ENCODE measurements at regions not wholly inside any gene's neighbourhood (a gene's known extent, or its start where the extent isn't known, plus 50 kb on each side); places are given as distances from the start of the nearest gene placed in this dataset.

- no peak for DNase-seq
These were observed 101.9 kb upstream of the CACNA2D3 start for GRCh38 chr3:54020436-54020835.

- no peak for DNase-seq
These were observed 108.3 kb upstream of the CACNA2D3 start for GRCh38 chr3:54014067-54014466.

GRCh38 chr3:54008744-54009143, 113.6 kb upstream of the CACNA2D3 start:
- no peak for DNase-seq

GRCh38 chr3:54008099-54008498, 114.3 kb upstream of the CACNA2D3 start:
- no peak for DNase-seq

GRCh38 chr3:54004335-54004734, 112.7 kb upstream of the SELENOK start:
- DNase-seq: no peak

- no peak for DNase-seq
These were observed 111.5 kb upstream of the SELENOK start for GRCh38 chr3:54003136-54003535.

- no peak for DNase-seq
These were observed 108.1 kb upstream of the SELENOK start for GRCh38 chr3:53999725-54000124.

GRCh38 chr3:53998980-53999379, 107.3 kb upstream of the SELENOK start:
- DNase-seq: no peak

- no peak for DNase-seq
These were observed 105.8 kb upstream of the SELENOK start for GRCh38 chr3:53997476-53997875.

GRCh38 chr3:53996141-53996874, 104.6 kb upstream of the SELENOK start:
- DNase-seq: no peak

- no peak for DNase-seq
These were observed 103.4 kb upstream of the SELENOK start for GRCh38 chr3:53994986-53995603.

- DNase-seq: no peak
These were observed 99.6 kb upstream of the SELENOK start for GRCh38 chr3:53991240-53991639.

GRCh38 chr3:53989946-53990345, 98.3 kb upstream of the SELENOK start:
- no peak for DNase-seq

GRCh38 chr3:53989451-53989850, 97.8 kb upstream of the SELENOK start:
- no peak for DNase-seq

- DNase-seq: peak; percentile 66
These were observed 86.7 kb upstream of the SELENOK start for GRCh38 chr3:53978386-53978785.

GRCh38 chr3:53975382-53975781, 83.7 kb upstream of the SELENOK start:
- DNase-seq: no peak

- DNase-seq: peak; percentile 60
These were observed 82.7 kb upstream of the SELENOK start for GRCh38 chr3:53974324-53974723.

- DNase-seq: no peak
These were observed 82.2 kb upstream of the SELENOK start for GRCh38 chr3:53973905-53974304.

GRCh38 chr3:53970661-53971060, 79.0 kb upstream of the SELENOK start:
- DNase-seq: no peak

- no peak for DNase-seq
These were observed 77.4 kb upstream of the SELENOK start for GRCh38 chr3:53969086-53969485.

- no peak for DNase-seq
These were observed 73.6 kb upstream of the SELENOK start for GRCh38 chr3:53965291-53965690.

- DNase-seq: no peak
These were observed 66.2 kb upstream of the SELENOK start for GRCh38 chr3:53957831-53958230.

- no peak for DNase-seq
These were observed 64.9 kb upstream of the SELENOK start for GRCh38 chr3:53956586-53956985.

- peak; percentile 32 for DNase-seq
These were observed 57.9 kb upstream of the SELENOK start for GRCh38 chr3:53949541-53949940.

- no peak for DNase-seq
These were observed 56.5 kb upstream of the SELENOK start for GRCh38 chr3:53948174-53948573.
